Neural progenitor cell (in vitro differentiated cells): ENCODE measurements at regions not wholly inside any gene's neighbourhood (a gene's known extent, or its start where the extent isn't known, plus 50 kb on each side); places are given as distances from the start of the nearest gene placed in this dataset.

ENCODE experiments used
- DNase-seq: peaks from one replicate; pipeline ENCODE4 v3.0.0-alpha.2; 2016; ENCODE audit warnings: low spot score
- H2AFZ ChIP-seq: fragments of 200-600 bp; sonication (generic); replicated peaks from 2 replicates; pipeline ENCODE4 v1.6.1; 2016; ENCODE audit warnings: antibody characterized with exemption
- H3F3A ChIP-seq: fragments of 200-600 bp; sonication (generic); 2 replicates; pipeline ENCODE4 v1.6.1; 2016; ENCODE audit warnings: antibody characterized with exemption, low read depth
- H3K27ac ChIP-seq: fragments of 200-600 bp; sonication (generic); 2 replicates; pipeline ENCODE4 v1.5.1; 2016; ENCODE audit warnings: mild to moderate bottlenecking
- H3K27me3 ChIP-seq: fragments of 200-600 bp; sonication (generic); 2 replicates; pipeline ENCODE4 v1.6.1; 2016; ENCODE audit warnings: mild to moderate bottlenecking, moderate library complexity
- H3K36me3 ChIP-seq: fragments of 200-600 bp; sonication (generic); 2 replicates; pipeline ENCODE4 v1.5.1; 2016
- H3K4me1 ChIP-seq: fragments of 200-600 bp; sonication (generic); 2 replicates; pipeline ENCODE4 v1.6.1; 2016; ENCODE audit warnings: mixed run types
- H3K4me2 ChIP-seq: fragments of 200-600 bp; sonication (generic); 2 replicates; pipeline ENCODE4 v1.6.1; 2016
- H3K4me3 ChIP-seq: fragments of 200-600 bp; sonication (generic); 2 replicates; pipeline ENCODE4 v1.5.1; 2016
- H3K79me2 ChIP-seq: fragments of 200-600 bp; sonication (generic); 2 replicates; pipeline ENCODE4 v1.6.1; 2016; ENCODE audit warnings: low read depth
- H3K9ac ChIP-seq: fragments of 200-600 bp; sonication (generic); 2 replicates; pipeline ENCODE4 v1.6.1; 2016
- H3K9me3 ChIP-seq: fragments of 200-600 bp; sonication (generic); 2 replicates; pipeline ENCODE4 v1.5.1; 2016; ENCODE audit warnings: low read depth
- H4K20me1 ChIP-seq: fragments of 200-600 bp; sonication (generic); 2 replicates; pipeline ENCODE4 v1.6.1; 2016; ENCODE audit warnings: low read depth
- H3K27ac Mint-ChIP-seq: 3 replicates; pipeline ENCODE4 v1.8.0; 2021; ENCODE audit warnings: mixed read lengths
- H3K27me3 Mint-ChIP-seq: 2 replicates; pipeline ENCODE4 v1.8.0; 2022; ENCODE audit warnings: low read depth, mild to moderate bottlenecking, inconsistent platforms, moderate library complexity, mixed read lengths; ENCODE audit not compliant: insufficient read depth
- H3K36me3 Mint-ChIP-seq: 3 replicates; pipeline ENCODE4 v1.8.0; 2021; ENCODE audit warnings: mixed read lengths
- H3K4me1 Mint-ChIP-seq: 3 replicates; pipeline ENCODE4 v1.8.0; 2021; ENCODE audit warnings: mixed read lengths
- H3K4me3 Mint-ChIP-seq: 3 replicates; pipeline ENCODE4 v1.8.0; 2021; ENCODE audit warnings: mild to moderate bottlenecking, moderate library complexity, mixed read lengths
- H3K9me3 Mint-ChIP-seq: 3 replicates; pipeline ENCODE4 v1.8.0; 2020; ENCODE audit warnings: mixed read lengths
- EZH2 ChIP-seq: fragments of 200-600 bp; sonication (generic); IDR thresholded peaks from 2 replicates; pipeline ENCODE4 v1.6.1; 2017; ENCODE audit warnings: antibody characterized with exemption, mild to moderate bottlenecking, moderate library complexity
- EZH2phosphoT487 ChIP-seq: fragments of 200-600 bp; sonication (generic); IDR thresholded peaks from 2 replicates; pipeline ENCODE4 v1.6.1; 2017; ENCODE audit warnings: antibody characterized with exemption
- TF ChIP-seq, protein P1 (sequence below): fragments of 200-600 bp; sonication (generic); IDR thresholded peaks from 2 replicates; pipeline ENCODE4 v1.5.1; 2017; ENCODE audit warnings: antibody characterized with exemption, mild to moderate bottlenecking

DNA sequence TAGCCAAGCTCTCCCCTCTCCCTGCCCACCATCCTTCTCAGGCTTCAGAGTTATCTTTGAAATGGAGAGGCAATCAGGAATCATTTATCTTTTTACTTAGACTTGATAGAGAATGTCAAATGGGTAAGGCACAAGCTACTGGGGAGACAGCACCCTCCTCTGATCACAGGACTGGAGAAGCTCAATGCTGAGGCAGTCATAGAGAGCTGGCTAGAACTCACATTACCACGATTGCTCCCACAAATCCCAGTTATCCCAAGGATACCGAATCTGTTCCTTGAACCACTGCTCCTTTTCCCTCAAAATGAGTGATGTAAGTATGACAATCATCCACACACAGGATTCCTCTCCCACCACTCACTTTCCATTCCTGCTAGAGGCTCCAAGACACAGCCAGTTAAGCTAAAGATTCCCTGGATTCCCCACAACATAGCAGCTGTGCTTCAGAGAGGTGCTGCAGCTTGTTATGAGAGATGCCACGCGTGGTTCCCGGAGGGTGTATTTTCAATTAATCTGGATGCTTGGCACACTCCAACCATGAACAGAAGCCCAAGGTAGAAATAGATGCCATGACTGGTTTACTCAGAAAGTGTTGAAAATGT is 96.2 kb upstream of the VGLL2 start:
- H3K9me3 Mint-ChIP-seq: no peaks in the 10 kb centered on the region
- H3K4me3 Mint-ChIP-seq: no peak overlapping the region
- H3K27ac Mint-ChIP-seq: no peak overlapping the region
- Histone ChIP-seq H4K20me1 (no peaks in the 10 kb centered on the region), H3K9me3 (no peaks in the 10 kb centered on the region), H3K36me3 (no peaks in the 10 kb centered on the region), H3K4me1 (no peaks in the 10 kb centered on the region), H3K27me3 (no peaks in the 10 kb centered on the region), H3K79me2 (no peaks in the 10 kb centered on the region), H3F3A (no peaks in the 10 kb centered on the region), H3K4me2 (no peak overlapping the region), H3K4me3 (no peak overlapping the region), H2AFZ (no peak overlapping the region), H3K9ac (no peak overlapping the region), H3K27ac (no peak overlapping the region)
- H3K27me3 Mint-ChIP-seq: no peaks in the 10 kb centered on the region
- no peak for DNase-seq
- H3K36me3 Mint-ChIP-seq: no peaks in the 10 kb centered on the region
- TF ChIP-seq EZH2phosphoT487 (no peak), EZH2 (no peak)
- TF ChIP-seq, protein P1, sequence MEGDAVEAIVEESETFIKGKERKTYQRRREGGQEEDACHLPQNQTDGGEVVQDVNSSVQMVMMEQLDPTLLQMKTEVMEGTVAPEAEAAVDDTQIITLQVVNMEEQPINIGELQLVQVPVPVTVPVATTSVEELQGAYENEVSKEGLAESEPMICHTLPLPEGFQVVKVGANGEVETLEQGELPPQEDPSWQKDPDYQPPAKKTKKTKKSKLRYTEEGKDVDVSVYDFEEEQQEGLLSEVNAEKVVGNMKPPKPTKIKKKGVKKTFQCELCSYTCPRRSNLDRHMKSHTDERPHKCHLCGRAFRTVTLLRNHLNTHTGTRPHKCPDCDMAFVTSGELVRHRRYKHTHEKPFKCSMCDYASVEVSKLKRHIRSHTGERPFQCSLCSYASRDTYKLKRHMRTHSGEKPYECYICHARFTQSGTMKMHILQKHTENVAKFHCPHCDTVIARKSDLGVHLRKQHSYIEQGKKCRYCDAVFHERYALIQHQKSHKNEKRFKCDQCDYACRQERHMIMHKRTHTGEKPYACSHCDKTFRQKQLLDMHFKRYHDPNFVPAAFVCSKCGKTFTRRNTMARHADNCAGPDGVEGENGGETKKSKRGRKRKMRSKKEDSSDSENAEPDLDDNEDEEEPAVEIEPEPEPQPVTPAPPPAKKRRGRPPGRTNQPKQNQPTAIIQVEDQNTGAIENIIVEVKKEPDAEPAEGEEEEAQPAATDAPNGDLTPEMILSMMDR: no peak
- no peaks in the 10 kb centered on the region for H3K4me1 Mint-ChIP-seq

DNA sequence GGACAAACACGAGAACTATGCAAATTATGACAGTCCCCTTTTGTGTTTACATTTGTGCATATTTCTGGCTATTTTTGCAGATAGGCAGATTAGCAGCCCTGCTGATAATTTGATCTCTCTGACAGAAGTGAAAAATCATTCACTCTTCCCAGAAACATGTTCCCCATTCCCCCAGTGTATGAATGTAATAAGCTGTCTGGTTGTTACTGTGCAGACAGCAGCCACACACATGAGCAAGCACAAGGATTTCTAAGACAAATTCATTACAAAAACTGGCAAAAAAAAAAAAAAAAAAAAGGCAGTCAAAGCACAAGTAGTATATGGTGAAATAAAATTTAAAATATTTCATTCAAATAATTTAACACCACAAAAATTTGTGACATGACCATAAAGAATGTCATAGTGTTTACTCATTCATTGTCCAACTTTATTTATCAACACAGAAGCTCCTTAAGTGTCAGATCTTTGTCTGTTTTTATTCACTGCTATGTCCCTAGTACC is 95.5 kb upstream of the VGLL2 start:
- no peaks in the 10 kb centered on the region for H3F3A ChIP-seq
- no peaks in the 10 kb centered on the region for H3K9me3 ChIP-seq
- Mint-ChIP-seq H3K27me3 (no peaks in the 10 kb centered on the region), H3K27ac (no peak overlapping the region), H3K36me3 (no peaks in the 10 kb centered on the region), H3K9me3 (no peaks in the 10 kb centered on the region), H3K4me3 (no peak overlapping the region), H3K4me1 (peaks cover under 1% of the 10 kb centered on the region)
- H3K4me3 ChIP-seq: no peak overlapping the region
- no peaks in the 10 kb centered on the region for H3K27me3 ChIP-seq
- DNase-seq: no peak
- no peak overlapping the region for H3K9ac ChIP-seq
- H2AFZ ChIP-seq: no peak overlapping the region
- no peaks in the 10 kb centered on the region for H3K36me3 ChIP-seq
- TF ChIP-seq EZH2 (no peak), EZH2phosphoT487 (no peak)
- TF ChIP-seq, protein P1: no peak
- H3K4me1 ChIP-seq: no peaks in the 10 kb centered on the region
- no peaks in the 10 kb centered on the region for H4K20me1 ChIP-seq
- H3K79me2 ChIP-seq: no peaks in the 10 kb centered on the region
- no peak overlapping the region for H3K27ac ChIP-seq
- no peak overlapping the region for H3K4me2 ChIP-seq

DNA sequence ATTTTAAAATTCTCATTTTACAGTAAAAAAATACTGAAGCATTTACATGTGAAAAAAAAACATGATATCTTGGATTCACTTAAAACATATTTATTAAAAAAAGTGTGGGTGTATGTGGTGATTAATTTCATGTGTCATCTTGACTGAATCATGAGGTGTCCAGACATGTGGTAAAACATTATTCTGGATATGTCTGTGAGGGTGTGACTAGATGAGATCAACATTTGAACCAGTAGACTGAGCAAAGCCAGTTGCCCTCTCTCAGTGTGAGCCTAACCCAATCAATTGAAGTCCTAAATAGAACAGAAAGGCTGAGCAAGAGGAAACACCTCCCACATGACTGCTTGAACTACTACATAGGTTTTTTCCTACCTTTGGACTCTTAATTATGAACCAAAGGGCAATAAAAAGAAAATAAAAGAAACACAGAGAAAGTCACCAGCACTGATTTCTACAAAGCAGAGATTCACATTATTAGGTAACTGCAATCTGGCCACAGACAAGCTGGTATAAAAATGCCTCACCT is 90.5 kb upstream of the VGLL2 start:
- H3K4me1 Mint-ChIP-seq: peaks cover 4% of the 10 kb centered on the region
- no peaks in the 10 kb centered on the region for H3F3A ChIP-seq
- peaks cover 22% of the 10 kb centered on the region for H3K9me3 Mint-ChIP-seq
- TF ChIP-seq EZH2phosphoT487 (no peak), EZH2 (no peak)
- TF ChIP-seq, protein P1: no peak
- H3K36me3 ChIP-seq: no peaks in the 10 kb centered on the region
- H3K27ac Mint-ChIP-seq: no peak overlapping the region
- no peaks in the 10 kb centered on the region for H3K79me2 ChIP-seq
- H3K9me3 ChIP-seq: no peaks in the 10 kb centered on the region
- H3K4me1 ChIP-seq: no peaks in the 10 kb centered on the region
- no peak overlapping the region for H3K4me2 ChIP-seq
- no peak overlapping the region for H3K4me3 ChIP-seq
- H2AFZ ChIP-seq: no peak overlapping the region
- H3K36me3 Mint-ChIP-seq: no peaks in the 10 kb centered on the region
- H3K27me3 Mint-ChIP-seq: peaks cover 2% of the 10 kb centered on the region
- DNase-seq: no peak
- no peak overlapping the region for H3K4me3 Mint-ChIP-seq
- H3K9ac ChIP-seq: no peak overlapping the region
- no peaks in the 10 kb centered on the region for H3K27me3 ChIP-seq
- H3K27ac ChIP-seq: no peak overlapping the region
- no peaks in the 10 kb centered on the region for H4K20me1 ChIP-seq
